AG20443 (cell line): ENCODE measurements at regions not wholly inside any gene's neighbourhood (a gene's known extent, or its start where the extent isn't known, plus 50 kb on each side); places are given as distances from the start of the nearest gene placed in this dataset.
"Not testable (repeated sequence)": the region's sequence is repeated elsewhere in the genome, so short reads cannot be mapped to it uniquely, and the experiment has no call there.

Experiments used
- DNase-seq: peaks from one replicate; pipeline ENCODE4 v3.0.0; 2012; ENCODE audit warnings: low spot score, mixed read lengths

- DNase-seq, result peak; percentile 52
These were observed 108.3 kb upstream of the ARSJ start for GRCh38 chr4:114087596-114088230.

- no peak for DNase-seq
These were observed 109.0 kb upstream of the ARSJ start for GRCh38 chr4:114088481-114088880.

GRCh38 chr4:114091546-114091945 is 112.1 kb upstream of the ARSJ start:
- DNase-seq, result no peak

GRCh38 chr4:114093221-114093715 is 113.8 kb upstream of the ARSJ start:
- no peak for DNase-seq

GRCh38 chr4:114100288-114101031 is 121.0 kb upstream of the ARSJ start:
- DNase-seq, result no peak

- DNase-seq, result no peak
These were observed 124.5 kb upstream of the ARSJ start for GRCh38 chr4:114103908-114104307.

GRCh38 chr4:114108869-114109268 is 129.4 kb upstream of the ARSJ start:
- peak; percentile 8 for DNase-seq

GRCh38 chr4:114109776-114110175 is 130.3 kb upstream of the ARSJ start:
- DNase-seq, result no peak

GRCh38 chr4:114115526-114115925 is 136.1 kb upstream of the ARSJ start:
- no peak for DNase-seq

GRCh38 chr4:114116861-114117260 is 137.4 kb upstream of the ARSJ start:
- no peak for DNase-seq

GRCh38 chr4:114121221-114121620 is 141.8 kb upstream of the ARSJ start:
- no peak for DNase-seq

- no peak for DNase-seq
These were observed 152.8 kb upstream of the ARSJ start for GRCh38 chr4:114132199-114132598.

GRCh38 chr4:114132830-114133229 is 153.4 kb upstream of the ARSJ start:
- DNase-seq, result no peak

- no peak for DNase-seq
These were observed 156.6 kb upstream of the ARSJ start for GRCh38 chr4:114136069-114136468.

GRCh38 chr4:114137984-114138383 is 158.5 kb upstream of the ARSJ start:
- DNase-seq, result no peak

GRCh38 chr4:114146947-114147618 is 167.6 kb upstream of the ARSJ start:
- no peak for DNase-seq

- DNase-seq, result not testable (repeated sequence)
These were observed 168.3 kb upstream of the ARSJ start for GRCh38 chr4:114147619-114148208.

- not testable (repeated sequence) for DNase-seq
These were observed 169.1 kb upstream of the ARSJ start for GRCh38 chr4:114148372-114149070.

- DNase-seq, result no peak
These were observed 176.9 kb upstream of the ARSJ start for GRCh38 chr4:114156371-114156770.

- no peak for DNase-seq
These were observed 182.4 kb upstream of the ARSJ start for GRCh38 chr4:114161809-114162208.

- no peak for DNase-seq
These were observed 183.6 kb upstream of the ARSJ start for GRCh38 chr4:114163051-114163450.

GRCh38 chr4:114173968-114174367 is 194.5 kb upstream of the ARSJ start:
- DNase-seq, result no peak
